Skin epidermis (tissue), 12 donors: ENCODE measurements at regions not wholly inside any gene's neighbourhood (a gene's known extent, or its start where the extent isn't known, plus 50 kb on each side); places are given as distances from the start of the nearest gene placed in this dataset.

Source experiments
- H3K27ac ChIP-seq, 21 experiments: fragments of 200-600 bp; sonication (generic) in 11 of 21; one replicate each; pipeline ENCODE4 v1.5.0; 2020; ENCODE audit warnings: mild to moderate bottlenecking in 3 of 21, inconsistent platforms in 2 of 21, moderate library complexity in 2 of 21
- H3K4me3 ChIP-seq, 7 experiments: fragments of 200-600 bp; sonication (generic) in 2 of 7; one replicate each; pipeline ENCODE4 v1.5.0; 2020; ENCODE audit warnings: inconsistent platforms in 2 of 7, mild to moderate bottlenecking in 2 of 7, moderate library complexity in 1 of 7

DNA sequence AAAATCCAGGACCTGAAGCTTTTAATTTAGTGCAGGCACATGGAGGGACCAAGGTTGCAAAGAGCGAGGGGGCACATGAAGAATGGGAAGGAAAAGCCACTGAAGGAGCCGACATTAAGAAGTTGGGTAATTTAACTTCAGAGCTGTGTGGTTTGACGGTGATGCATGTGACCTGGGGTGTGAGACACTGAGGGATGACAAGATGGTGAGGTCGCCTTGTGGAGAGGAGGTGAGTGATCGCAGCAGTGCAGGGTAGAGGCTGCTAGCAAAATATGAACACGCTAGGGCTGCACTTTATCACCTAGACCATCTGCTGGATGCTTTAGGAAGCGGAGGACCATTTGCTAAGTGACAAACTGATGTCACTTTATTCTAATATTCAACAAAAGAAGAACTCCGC lies 339.0 kb upstream of the KIF2A start:
- no peak overlapping the region for H3K4me3 ChIP-seq
- no peak overlapping the region for H3K27ac ChIP-seq

DNA sequence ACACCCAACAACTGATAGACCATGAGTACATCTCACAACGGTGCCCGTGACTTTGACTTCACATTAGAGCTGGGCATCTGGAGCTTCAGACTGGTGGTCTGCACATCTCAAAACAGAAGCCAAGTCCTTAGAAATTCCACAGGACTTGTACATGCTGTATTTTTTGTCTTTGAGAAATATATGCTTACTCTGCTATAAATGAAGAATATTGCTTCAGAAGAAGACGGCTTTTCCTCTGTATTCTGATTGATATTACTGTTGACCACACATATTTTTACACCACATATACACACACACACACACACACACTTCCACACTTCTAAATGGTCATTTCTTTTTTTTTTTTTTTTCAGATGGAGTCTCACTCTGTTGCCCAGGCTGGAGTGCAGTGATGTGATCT lies 338.3 kb upstream of the KIF2A start:
- H3K27ac ChIP-seq = no peak overlapping the region
- no peak overlapping the region for H3K4me3 ChIP-seq

DNA sequence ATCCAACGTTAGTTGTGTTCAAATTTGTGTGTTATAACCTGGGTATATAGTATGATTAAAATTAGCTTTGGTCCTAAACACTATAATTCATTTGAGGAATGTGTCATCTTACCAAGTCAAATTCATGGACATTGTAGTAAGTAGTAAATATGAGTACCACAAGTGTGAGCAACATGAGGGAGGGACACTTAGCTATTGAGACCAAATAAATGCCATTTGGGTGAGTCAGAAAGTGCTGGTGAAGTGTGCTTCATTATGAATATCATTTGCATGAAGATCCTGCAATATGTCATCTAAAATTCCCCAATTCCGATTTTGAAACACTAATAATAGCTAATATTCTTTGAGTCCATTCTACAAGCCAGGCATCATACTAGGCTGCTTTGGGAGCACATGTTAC lies 336.7 kb upstream of the KIF2A start:
- H3K4me3 ChIP-seq = no peak overlapping the region
- H3K27ac ChIP-seq = no peak overlapping the region

DNA sequence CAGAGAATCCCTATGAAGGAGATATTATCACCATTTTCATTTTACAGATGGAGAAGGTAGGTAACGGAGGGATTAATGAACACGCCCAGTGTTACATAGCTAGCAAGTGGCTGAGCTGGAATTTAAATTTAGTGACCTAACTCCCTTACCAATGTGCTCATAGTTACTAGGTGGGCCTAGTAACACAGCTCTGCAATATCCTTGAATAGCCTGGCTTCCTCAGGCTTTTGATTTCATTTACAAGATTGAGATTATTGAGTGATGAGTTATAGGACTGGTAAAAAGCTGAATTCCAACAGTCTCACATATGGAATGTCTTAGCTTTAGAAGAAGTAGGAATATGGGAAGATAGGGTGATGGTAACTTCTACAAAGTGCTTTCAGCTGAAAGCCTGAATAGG lies 336.3 kb upstream of the KIF2A start:
- Histone ChIP-seq H3K4me3 (no peak overlapping the region), H3K27ac (no peak overlapping the region)

DNA sequence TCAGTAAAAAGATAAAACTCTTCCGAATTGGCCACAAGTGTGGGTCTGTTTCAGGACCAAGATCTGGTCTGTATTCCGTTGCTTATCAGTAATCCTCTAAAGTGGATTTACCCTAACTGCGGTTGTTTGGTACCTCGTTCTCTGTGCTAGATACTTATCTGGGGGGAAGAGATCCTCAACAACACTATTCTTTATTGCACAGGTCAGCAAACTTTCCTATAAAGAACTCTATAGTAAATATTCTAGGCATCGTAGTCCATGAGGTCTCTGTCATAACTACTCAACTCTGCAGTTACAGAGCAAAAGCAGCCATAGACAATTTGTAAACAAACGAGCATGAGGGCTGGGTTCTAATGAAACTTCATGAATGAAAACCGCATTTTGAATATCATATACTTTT lies 335.8 kb upstream of the KIF2A start:
- Histone ChIP-seq H3K4me3 (no peak overlapping the region), H3K27ac (no peak overlapping the region)

DNA sequence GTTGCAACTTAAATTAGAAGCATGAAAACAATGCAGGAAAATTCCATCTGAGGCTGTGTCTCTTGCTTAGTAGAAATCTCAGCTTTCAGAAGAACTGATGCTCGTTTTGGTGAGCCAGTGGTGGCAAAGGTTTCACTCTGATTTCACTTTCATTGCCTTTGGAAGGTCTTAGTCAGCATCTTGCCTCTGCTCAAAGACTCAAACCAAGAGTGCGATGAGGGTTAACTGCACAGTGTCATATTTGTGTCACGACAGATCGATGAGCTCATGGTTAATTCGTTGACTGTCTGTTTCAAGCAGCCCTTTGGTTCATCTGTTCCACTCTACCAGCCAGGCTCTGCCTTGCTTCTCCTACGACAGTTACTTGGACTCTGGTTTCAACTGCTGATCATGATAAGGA lies 331.3 kb upstream of the KIF2A start:
- no peak overlapping the region for H3K4me3 ChIP-seq
- H3K27ac ChIP-seq = no peak overlapping the region

DNA sequence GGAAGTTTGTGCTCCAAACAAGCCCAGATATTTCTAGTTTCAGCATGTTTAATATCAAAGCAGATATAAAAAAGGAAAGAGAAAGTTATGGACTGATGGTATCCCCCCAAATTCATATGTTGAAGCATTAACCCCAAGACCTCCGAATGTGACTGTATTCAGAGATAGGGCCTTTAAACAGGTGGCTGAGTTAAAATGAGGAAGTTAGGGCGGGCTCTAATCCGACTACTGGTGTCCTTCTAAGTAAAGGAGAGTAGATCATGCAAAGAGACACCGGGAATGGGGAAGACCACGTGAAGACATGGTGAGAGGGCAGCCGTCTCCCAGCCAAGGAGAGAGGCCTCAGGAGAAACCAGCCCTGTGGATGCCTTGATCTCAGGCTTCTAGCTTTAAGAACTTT lies 324.1 kb upstream of the KIF2A start:
- no peak overlapping the region for H3K27ac ChIP-seq
- H3K4me3 ChIP-seq = no peak overlapping the region

DNA sequence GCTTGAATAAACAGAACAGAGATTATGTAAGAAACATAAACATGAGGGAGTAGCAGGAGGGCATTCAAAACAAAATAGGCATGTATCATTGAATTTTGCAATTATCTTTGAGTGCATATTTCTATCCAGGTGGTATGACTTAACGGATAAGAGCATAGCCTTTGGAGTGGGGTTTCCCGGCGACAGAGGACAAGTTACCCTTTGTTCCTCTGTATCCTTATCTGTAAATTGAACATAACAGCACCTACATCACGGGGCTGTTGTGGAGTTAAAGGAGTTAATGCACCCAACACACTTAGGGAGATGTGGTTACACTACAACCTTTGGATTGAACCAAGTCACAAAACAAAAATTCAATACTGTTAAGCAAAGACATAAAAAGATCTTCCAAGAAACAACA lies 314.6 kb upstream of the KIF2A start:
- no peak overlapping the region for H3K4me3 ChIP-seq
- peak overlapping the region in 3 of 21 experiments; percentile 27 to 41 (median 39) for H3K27ac ChIP-seq

DNA sequence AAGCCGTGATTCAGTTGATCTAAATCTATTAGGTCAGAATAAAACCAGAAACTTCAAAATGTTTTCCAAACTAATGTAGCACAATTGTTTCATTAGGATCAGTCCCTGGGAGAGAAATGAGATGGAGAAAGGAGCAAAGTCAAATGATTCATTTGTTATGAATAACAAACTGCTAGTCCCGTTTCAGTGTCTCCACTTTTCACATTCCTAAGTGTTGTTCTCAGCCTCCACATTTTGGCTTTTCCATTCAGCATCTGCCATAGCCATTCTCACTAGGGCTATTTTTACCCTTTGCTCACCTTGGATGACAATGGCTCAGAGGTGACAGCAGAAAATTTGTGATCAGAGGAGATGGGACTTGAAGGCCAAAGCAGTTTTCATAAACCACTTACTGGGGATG lies 314.1 kb upstream of the KIF2A start:
- Histone ChIP-seq H3K4me3 (no peak overlapping the region), H3K27ac (peak overlapping the region in 3 of 21 experiments; percentile 27 to 41 (median 39))

DNA sequence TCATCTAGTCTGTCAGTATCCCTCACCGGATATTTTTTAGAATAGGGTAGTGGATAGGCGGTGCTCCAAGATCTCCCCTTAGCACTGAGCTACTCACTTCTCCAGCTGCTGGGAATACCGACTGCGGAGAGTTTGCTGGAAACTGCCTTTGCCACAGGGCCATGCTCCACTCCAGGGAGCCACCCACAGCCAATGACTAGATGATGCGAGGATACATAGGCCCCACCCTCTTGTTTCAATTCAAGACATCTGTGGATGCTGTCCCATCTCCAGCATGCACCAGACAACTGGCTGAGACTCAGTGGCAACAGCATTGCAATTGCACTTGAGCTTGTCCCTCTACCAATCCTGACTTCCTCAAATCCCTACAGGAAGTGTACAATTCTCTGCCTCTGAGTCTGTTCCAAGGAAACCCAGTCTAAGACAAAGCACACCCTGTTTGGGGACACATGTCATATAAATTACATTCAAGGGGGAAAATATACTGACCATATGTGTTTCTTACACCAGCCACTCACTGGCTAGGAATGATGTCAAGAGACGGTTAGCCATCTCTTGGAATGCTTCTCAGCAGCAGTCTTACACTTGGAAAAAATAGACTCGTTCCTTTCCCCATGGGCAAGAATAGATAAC lies 312.6 kb upstream of the KIF2A start:
- no peak overlapping the region for H3K27ac ChIP-seq
- no peak overlapping the region for H3K4me3 ChIP-seq

DNA sequence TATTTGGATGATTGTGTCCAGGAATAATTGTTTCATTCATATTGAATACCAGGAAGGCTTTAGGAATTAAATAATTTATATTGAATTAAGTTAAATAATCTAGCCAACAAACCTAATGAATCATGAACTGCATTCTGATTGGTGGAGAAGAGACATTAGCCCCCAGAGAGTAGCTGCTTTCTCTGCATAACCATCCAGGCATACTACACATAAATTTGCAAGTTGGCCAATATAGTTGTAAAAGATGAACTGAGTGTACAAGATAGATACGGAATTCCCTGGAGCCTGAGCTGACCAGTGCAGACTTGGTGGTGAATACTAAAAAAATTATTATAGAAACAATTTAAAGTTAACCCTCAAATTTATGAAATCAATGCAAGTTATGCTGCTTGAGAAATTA lies 311.8 kb upstream of the KIF2A start:
- H3K27ac ChIP-seq = no peak overlapping the region
- no peak overlapping the region for H3K4me3 ChIP-seq

DNA sequence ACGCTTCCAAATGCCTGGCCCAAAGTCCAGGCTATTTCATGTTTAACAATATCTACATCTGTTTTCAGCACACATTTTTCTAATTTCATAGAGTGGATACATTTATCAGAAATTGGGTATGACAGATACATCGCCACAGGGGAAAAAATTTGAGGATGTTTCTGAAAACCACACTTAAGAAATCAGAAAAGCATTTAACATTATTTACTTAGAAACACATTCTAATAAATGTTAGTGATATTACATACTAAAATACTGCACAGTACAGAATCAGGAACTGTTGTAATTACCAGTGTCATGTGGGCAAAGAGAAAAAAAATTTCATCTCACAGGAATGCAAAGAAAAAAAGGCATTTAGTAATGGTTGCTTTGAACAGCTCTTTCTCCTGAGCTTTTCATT lies 310.5 kb upstream of the KIF2A start:
- Histone ChIP-seq H3K27ac (no peak overlapping the region), H3K4me3 (no peak overlapping the region)

DNA sequence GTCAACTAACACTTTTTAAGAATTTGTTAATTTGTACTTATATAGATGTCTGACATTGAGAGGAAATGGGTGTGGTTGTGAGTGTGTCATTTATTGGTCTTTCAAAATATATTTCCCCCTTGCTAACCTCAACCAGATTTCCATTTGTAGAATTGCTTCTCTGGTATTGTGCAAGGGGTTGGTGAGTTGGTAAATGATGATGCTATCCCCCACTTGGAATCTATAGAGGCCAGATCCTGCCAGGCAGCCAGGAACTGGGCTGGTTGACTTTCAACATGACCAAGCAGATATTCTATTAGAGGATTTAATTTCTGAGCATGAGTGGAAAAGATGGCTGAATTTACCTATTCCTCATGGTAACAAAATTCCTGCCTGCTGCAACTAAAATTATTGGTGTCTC lies 306.6 kb upstream of the KIF2A start:
- H3K4me3 ChIP-seq = no peak overlapping the region

DNA sequence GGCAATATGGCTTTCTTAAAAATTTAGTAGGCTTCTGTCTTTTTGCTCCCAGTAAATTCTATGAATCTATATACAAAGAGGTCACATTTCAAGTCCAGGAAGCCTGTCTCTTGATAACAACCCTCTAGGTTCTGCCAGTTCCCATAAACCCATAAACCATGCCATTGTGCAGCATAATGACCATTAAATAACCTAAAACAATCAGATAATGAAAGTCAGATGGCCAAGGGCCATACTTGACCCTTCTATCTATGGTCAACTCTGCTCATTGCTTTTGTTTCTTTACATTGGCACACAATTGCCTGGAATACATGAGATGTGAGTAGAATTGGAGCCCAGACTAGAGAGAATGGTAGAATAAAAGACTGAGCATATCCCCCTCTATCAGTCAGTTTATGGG lies 305.4 kb upstream of the KIF2A start:
- no peak overlapping the region for H3K4me3 ChIP-seq
- H3K27ac ChIP-seq = no peak overlapping the region

More for the DNA sequence above, 306.6 kb upstream of the KIF2A start:
- H3K27ac ChIP-seq = no peak overlapping the region

DNA sequence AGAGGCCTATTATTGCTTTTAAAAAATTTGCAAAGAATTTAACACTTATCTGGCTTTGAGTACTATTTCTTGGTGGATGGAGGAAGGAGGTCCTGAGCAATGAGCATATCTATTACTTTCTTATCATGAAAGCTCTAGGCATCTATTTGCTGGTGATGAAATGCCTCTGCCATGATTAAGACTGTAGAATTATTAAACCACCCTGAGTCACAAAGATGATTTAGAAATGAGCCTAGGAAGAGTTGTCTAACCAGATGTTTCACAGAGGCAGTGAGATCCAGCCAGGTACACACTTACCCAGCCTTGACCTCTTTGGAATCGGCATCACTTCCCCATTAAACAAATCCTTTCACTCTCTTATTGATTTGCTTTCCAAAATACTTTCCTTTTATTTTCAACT lies 304.4 kb upstream of the KIF2A start:
- no peak overlapping the region for H3K27ac ChIP-seq
- H3K4me3 ChIP-seq = no peak overlapping the region

DNA sequence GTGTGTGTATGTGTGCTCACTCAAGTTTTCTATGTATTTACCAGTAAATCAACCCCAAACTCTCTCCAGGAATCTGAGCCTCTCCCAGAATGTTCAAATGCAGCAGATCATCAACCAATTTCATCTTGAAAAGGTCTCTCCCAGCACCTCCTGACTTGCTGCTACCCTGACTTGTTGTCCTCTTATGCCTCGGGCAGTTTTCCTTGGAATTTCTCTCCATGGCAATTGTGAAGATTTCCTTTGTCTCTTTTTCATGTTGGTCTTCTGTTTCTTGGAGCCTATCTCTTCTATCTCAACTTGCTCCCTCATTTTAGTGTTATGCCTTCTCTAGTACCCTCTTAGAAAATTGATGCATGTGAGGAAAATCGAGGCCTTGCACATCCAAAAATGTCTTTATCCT lies 303.6 kb upstream of the KIF2A start:
- H3K4me3 ChIP-seq = no peak overlapping the region
- H3K27ac ChIP-seq = no peak overlapping the region

DNA sequence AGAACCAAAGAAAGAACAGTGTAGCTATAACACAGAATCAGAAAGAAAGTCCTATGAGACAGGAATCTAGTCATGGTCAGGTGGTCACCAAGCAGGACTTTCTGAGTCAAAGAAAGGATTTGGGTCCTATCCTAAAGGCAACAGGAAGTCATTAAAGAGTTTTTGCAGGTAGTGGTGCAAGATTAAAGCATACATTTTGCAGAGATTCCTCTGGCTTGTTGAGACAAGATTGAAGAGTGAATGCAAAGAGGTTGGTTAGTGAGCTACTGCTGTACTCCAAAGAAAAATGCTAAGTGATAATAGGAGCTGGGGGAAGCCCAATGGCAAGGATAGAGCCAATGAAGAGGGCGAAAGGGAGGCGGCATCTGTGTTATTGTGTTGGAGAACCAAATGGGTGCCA lies 300.5 kb upstream of the KIF2A start:
- Histone ChIP-seq H3K4me3 (no peak overlapping the region), H3K27ac (no peak overlapping the region)

DNA sequence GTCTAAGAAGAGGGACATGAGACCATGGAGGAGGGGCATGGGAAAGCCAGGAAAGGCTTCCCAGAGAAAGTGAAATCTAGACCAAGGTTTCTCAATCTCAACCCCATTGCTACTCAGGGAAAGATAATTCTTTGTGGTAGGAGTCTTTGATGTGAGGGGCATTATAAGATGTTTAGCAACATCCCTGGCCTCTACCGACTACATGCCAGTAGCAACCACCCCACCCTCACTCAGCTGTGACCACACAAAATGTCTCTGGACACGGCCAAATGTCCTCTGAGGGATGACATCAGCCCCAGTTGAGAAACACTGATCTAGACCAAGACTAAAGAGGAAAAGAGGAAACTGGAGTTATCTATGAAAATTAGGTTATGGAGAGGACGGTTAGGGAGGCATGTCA lies 298.5 kb upstream of the KIF2A start:
- H3K4me3 ChIP-seq = no peak overlapping the region
- H3K27ac ChIP-seq = no peak overlapping the region

DNA sequence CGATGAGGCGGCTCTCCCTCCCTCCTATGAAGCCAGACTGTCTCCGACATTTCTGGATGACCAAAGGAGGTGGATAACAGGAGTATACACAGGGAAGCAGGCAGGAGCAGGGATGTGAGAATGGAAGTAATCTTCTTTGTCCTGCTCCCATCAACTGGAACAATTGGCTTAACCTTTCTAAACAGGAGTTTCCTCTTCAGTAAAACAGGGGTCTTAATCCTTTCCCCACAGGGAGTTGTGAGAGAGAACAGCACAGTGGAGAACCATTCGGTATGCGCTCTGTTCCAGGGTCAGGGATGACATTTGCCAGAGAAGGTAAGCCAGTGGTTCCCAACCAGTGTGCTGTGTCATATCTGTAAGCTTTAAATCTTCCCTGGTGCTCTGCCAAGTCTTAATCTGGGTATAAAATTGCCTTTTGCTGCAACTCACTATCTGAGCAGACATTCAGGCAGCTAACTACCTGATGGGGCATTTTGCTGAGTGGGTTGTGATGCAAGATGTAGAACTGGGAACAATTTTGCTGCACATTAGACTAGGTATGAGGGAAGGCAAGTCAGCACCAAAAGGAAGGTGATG lies 294.8 kb upstream of the KIF2A start:
- Histone ChIP-seq H3K4me3 (no peak overlapping the region), H3K27ac (no peak overlapping the region)

DNA sequence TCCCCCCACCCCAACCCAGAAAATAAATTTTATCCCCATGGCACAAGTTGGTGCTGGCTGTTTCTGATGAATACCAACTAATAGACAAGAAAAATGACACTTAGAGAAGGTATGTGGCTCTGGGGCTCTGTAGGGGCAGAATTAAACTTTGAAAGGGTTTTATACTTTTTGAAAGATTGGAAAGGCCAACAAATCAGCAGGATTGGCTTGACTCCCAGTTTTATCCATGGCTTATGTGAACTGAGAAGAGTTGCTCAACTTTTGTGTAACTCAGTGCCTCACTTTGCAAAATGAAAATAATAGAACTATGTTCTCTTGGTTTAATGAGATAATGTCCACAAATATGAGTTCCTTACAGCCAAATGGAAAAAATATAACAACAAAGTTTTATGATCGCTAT lies 288.9 kb upstream of the KIF2A start:
- Histone ChIP-seq H3K27ac (no peak overlapping the region), H3K4me3 (no peak overlapping the region)

DNA sequence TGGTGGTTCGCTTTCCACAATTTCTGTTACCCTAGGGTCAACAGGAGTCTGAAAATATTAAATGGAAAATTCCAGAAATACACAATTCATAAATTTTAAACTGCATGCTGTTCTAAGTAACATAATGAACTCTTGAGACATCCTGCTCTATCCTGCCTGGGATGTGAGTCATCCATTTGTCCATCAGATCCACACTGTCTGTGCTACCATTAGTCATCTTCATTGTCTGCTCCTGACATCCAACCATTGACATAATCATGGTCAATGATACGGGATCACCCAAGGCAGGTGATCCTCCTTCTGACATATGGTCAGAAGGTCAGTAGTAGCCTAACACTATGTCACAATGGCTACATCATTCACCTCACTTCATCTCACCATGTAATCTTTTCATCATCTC lies 276.7 kb upstream of the KIF2A start:
- Histone ChIP-seq H3K27ac (no peak overlapping the region), H3K4me3 (no peak overlapping the region)

DNA sequence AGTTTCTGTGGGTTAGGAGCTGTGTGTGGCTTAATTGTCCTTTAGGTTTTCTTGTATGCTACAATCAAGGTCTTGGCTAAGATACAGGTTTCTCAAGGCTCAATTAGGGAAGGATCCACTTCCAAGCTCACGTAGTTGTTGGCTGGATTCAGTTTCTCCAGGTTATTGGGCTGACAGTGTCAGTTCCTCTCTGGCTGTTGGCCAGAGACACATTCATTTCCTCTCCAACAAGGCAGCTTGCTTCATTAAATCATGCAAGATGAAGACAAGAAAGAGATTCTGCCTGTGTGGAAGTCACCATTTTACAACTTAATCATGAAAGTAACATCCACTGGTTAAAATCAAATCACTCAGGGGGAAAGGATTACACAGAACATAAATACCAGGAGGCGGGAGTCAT lies 275.7 kb upstream of the KIF2A start:
- Histone ChIP-seq H3K4me3 (no peak overlapping the region), H3K27ac (no peak overlapping the region)
